ENCODE measurements at regions not wholly inside any gene's neighbourhood (a gene's known extent, or its start where the extent isn't known, plus 50 kb on each side); places are given as distances from the start of the nearest gene placed in this dataset.

DNA sequence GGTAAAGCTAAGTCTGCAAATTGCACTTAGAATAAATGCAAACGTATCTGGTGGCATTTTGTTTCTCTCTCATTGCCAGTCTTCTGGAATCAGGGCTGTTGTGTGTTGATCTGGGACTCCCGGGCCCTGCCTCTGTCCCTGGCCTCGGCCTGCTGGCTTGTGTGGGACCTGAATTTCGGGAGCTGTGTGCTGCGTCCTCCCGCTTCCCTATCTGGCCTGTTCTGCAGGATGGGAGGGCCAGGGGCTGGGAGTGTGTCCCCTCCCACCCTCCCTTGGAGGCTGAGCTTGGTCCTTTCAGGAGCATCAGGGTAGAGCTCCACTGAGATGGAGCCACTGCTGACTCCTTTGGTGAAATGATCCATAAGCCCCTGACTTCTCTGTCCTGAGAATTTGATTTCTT is 118.5 kb downstream of the ACKR3 start:
- TF ChIP-seq POLR2A (IDR thresholded peaks at IDR 0.05; ENCODE audit: low read length) (no peak), GATA1 (IDR thresholded peaks at IDR 0.05; ENCODE audit: low read depth, low read length) (no peak)

Data from erythroblast (primary cell).